ENCODE measurements at regions not wholly inside any gene's neighbourhood (a gene's known extent, or its start where the extent isn't known, plus 50 kb on each side); places are given as distances from the start of the nearest gene placed in this dataset.

DNA sequence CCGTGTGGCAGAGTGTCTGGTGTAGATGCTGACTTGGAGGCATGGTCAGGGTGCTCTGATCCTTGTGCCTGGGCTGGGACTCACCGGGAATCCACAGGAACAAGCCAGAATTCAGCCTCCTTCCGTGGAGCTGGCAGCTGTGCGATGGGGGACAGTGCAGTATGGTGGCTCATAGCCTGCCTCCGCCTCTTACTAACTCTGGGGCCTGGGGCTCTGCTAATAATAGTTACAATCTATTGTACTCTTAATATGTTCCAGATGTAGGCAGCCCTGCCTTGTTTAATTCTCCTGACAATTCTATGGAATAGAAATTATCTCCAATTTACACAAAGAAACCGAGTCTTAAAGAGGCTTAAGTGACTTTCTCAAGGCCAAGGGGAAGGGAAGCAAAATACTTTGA is 77.6 kb downstream of the PCDH1 start:
- DNase-seq (ENCODE audit: extremely low spot score, insufficient read length, low read depth) (no peak), FAIRE-seq (no peak)

GRCh38 chr5:141799507-141800167 is 78.6 kb downstream of the PCDH1 start:
- DNase-seq (ENCODE audit: extremely low spot score, insufficient read length, low read depth) (no peak), FAIRE-seq (no peak)

DNA sequence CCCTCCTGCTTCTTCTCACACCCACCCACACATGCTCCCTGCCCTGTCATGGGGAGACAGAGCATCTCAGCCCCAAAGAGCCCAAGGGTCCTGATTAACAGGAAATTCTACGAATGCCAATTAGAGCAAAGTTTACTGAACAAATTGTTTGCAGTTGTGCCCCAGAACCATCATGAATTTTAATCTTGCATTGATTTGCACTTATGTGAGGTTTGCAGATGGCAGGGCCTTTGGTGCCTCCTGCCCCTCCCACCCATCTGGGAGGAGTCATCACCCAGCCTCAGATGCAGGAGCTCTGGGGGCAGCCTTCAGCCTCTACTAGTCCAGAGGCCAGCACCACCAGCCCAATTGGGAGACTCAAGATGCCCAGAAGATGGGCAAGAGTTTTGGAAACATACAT is 80.8 kb downstream of the PCDH1 start:
- FAIRE-seq (no peak), DNase-seq (ENCODE audit: extremely low spot score, insufficient read length, low read depth) (no peak)

DNA sequence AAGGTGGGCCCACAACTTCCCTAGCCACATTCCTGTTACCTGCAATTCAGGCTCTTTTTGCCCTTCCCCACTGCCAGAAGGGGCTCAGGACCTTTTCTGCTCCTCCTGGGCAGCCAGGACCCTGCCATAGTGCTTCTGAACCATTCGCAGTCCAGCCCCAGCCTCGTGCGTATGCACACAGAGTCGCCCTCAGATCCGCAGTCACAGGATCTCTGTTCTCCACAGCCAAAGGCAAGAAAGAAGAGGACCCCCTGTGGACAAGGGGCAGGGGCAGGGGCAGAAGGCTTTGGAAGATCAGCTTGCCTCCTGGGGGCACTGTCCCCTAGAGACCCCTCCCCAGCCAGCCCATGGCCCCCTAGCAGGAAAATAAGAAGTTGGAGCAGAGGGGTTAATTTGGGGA is 82.8 kb downstream of the PCDH1 start:
- FAIRE-seq (no peak), DNase-seq (ENCODE audit: extremely low spot score, insufficient read length, low read depth) (no peak)

GRCh38 chr5:141793881-141794280 is 84.3 kb downstream of the PCDH1 start:
- FAIRE-seq (no peak), DNase-seq (ENCODE audit: extremely low spot score, insufficient read length, low read depth) (no peak)

GRCh38 chr5:141793403-141793802 is 84.8 kb downstream of the PCDH1 start:
- DNase-seq (ENCODE audit: extremely low spot score, insufficient read length, low read depth) (no peak), FAIRE-seq (no peak)

DNA sequence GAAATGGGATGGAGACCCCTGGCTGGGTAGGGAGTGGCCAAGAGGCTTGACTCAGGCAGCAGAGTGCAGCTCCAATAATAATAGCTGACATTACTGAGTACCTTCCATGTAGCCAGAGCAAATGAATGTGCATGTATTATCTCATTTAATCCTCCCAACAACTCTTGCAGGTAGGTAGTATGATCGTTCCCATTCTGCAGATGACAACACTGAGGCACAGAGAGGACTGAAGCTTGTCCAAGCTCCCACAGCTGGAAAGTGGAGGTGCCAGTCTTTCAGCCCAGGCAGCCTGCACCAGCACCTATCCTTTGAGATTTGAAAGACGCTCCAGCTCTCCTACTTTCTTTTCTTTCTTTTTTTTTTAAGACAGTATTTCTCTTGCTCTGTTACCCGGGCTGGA is 87.6 kb downstream of the PCDH1 start:
- DNase-seq (ENCODE audit: extremely low spot score, insufficient read length, low read depth) (no peak), FAIRE-seq (no peak)

- FAIRE-seq (no peak), DNase-seq (ENCODE audit: extremely low spot score, insufficient read length, low read depth) (no peak)
Observed at GRCh38 chr5:141789330-141789729, 88.9 kb downstream of the PCDH1 start.

DNA sequence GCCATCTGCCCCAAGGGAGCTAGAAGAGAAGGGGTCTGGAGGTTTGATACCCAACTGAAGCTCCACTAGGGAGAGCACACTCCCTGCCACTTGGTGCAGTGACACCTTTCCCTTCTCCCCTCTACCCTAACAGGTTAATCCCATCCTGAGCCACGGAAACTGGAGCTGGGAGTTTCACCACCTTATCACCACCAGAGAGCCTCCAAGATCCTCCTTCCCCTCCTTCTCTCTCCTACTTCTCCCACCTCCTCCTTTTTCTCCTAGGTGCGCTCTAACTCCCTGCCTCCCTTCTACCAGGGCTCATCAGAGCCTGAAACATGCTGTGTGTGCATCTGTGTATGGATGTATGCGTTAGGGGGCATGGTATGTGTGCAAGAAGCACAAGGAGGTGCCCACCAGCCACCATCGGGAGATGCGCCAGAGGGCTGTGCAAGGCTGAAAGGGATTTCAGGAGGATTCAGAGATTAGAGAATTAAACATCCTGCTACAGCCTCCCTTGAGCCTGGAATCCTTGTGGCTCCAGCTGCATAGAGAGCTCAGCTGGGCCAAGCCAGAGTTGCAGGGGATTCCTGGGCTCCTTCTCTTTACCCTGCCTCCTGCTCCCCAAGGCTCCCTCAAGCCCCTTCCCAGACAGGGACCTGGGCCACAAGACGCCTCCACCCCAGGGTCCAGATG is 89.8 kb downstream of the PCDH1 start:
- DNase-seq (ENCODE audit: extremely low spot score, insufficient read length, low read depth) (no peak), FAIRE-seq (no peak)

DNA sequence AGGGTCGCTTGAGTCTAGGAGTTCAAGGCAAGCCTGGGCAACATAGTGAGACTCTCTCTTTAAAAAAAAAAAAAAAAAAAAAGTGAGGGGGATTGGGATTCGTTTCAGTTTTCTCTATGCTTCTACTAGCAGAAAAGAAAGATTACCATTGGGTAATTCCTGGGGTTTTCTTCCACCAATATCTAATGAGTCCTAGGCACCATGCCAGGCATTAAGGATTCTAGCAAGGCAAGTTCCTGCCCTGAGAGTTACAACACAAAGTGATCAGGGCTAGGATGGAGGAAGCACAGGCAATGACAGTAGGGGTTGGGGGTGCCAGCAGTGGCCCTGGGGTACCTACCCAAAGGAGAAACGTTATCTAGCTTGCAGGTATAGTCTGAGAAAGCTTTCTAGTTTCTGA is 90.8 kb downstream of the PCDH1 start:
- DNase-seq (ENCODE audit: extremely low spot score, insufficient read length, low read depth) (no peak), FAIRE-seq (no peak)

- no peak for FAIRE-seq
Observed at GRCh38 chr5:141786700-141787099, 91.5 kb downstream of the PCDH1 start.

GRCh38 chr5:141785711-141786110 is 92.5 kb downstream of the PCDH1 start:
- no peak for FAIRE-seq

More at GRCh38 chr5:141786700-141787099, 91.5 kb downstream of the PCDH1 start:
- DNase-seq (ENCODE audit: extremely low spot score, insufficient read length, low read depth) = no peak

DNA sequence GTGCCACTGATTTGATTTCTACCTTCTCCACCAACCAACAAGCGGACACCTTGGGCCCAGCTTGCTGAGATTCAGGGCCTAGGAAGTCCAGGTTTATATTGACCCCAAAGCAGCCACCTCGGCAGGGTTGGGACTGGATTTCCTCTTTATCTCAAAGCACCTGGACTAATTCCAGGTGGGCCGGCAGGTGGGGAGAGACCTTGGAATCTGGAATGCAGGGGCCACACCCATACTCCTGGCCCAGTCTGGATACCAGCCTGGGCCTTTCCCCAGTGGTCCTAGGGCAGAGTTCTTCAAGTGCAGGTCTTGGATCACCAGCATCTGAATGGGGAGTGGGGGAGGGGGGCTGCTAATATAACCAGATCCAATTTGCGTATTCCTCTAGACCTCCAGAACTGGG is 93.1 kb downstream of the PCDH1 start:
- FAIRE-seq = no peak

More at GRCh38 chr5:141785711-141786110, 92.5 kb downstream of the PCDH1 start:
- no peak for DNase-seq (ENCODE audit: extremely low spot score, insufficient read length, low read depth)

DNA sequence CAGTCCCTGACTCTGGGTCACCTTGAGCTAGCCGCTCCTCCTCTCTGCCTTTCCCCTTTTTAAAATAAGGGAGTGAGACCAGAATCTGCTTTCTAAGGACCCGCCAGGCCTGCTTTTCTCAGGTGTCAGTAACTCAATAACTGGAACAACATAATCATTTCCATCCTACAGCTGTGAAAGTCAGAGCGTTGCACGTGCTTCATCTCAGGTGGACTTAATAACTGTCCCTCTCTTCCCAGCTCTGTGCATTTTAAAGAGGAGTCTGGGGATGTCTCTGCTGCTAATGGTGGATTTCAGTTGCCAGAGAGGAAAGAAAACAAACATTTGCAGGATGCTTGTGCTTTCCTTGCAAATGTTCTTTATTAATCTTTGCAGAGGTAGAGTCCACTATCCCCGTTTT is 93.7 kb downstream of the PCDH1 start:
- FAIRE-seq (no peak), DNase-seq (ENCODE audit: extremely low spot score, insufficient read length, low read depth) (no peak)

More for the DNA sequence above, 93.1 kb downstream of the PCDH1 start:
- DNase-seq (ENCODE audit: extremely low spot score, insufficient read length, low read depth) = no peak

DNA sequence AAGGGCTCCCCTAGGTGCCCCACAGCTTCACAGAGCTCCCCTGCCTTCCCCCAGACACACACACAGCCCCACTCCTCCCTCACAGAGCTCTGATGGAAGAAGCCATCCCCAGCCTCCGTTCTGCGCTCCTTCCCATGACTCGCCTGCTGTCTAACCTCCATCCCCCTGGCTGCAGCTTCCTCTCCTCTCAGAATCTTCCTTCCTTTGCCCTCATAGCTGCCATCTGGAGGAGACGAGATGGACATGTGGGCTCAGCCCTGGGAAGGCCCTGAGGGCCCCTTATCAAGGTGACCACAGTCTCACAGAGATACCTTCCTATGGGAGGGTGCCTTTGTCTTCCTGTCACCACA is 94.3 kb downstream of the PCDH1 start:
- no peak for DNase-seq (ENCODE audit: extremely low spot score, insufficient read length, low read depth)

GRCh38 chr5:141783005-141783946 is 94.9 kb downstream of the PCDH1 start:
- FAIRE-seq = no peak
- DNase-seq (ENCODE audit: extremely low spot score, insufficient read length, low read depth) = no peak

More for the DNA sequence above, 94.3 kb downstream of the PCDH1 start:
- no peak for FAIRE-seq

DNA sequence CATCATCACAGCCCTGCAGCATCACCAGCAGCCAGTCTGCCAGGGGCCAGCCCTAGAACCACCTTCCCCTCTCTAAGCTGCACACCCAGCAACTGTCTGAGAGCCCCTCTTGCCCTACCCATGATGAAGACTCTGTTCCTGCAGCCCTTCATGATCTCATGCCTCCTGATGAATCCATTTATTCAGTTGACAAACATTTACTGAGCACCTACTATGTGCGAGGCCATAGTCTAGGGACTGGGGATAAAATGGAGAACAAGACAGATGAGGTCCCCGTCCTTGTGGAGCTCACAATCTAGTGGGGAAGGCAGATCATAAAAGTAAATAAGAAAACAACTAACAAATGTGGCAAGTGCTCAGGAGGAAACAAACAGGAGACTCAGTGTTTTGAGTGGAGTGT is 96.3 kb downstream of the PCDH1 start:
- no peak for DNase-seq (ENCODE audit: extremely low spot score, insufficient read length, low read depth)
- no peak for FAIRE-seq

GRCh38 chr5:141780952-141781781 is 97.0 kb downstream of the PCDH1 start:
- FAIRE-seq = peak; percentile 9
- DNase-seq (ENCODE audit: extremely low spot score, insufficient read length, low read depth) = no peak

DNA sequence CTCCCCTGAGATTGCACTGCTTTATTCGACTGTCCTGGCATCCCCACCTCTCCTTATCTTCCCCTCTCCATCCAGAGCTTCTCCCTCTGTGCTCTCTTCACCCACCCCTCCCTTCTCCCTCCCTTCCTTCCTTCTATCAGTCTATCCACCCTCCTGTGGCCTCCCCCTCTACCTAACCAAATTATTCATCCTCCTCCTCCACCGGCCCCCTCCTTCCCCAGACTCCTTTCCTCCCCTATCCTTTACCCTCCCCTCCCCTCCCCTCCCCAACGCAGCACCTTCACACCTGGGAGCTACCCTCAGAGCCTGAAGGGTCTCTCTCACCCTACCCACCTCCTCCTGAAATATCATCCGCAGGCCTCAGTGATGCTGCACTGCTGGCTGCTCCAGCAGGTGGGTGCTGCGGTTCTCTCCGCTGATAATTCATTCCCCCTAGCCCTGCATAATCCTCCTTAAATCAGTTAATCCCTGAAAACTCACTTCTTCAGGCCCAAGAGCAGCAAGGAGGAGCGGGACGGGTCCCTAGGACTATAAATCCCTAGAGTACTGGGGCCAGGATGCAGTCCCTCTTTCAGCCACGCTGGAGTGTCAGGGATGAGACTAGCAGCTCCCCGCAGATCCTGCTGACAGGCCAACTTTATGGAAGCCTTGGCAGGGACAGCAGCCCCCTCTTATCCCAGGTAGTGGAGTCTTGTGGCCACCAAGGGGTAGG is 97.8 kb downstream of the PCDH1 start:
- no peak for DNase-seq (ENCODE audit: extremely low spot score, insufficient read length, low read depth)

More for the DNA sequence above, 97.8 kb downstream of the PCDH1 start:
- no peak for FAIRE-seq
